C4-2B (cell line): ENCODE measurements at regions not wholly inside any gene's neighbourhood (a gene's known extent, or its start where the extent isn't known, plus 50 kb on each side); places are given as distances from the start of the nearest gene placed in this dataset.

ENCODE experiments used
- CTCF ChIP-seq: fragments of 450-650 bp; conservative IDR thresholded peaks from 2 replicates; pipeline ENCODE4 v1.5.1; 2017; ENCODE audit warnings: mild to moderate bottlenecking
- ZFX ChIP-seq: fragments of 450-650 bp; IDR thresholded peaks from 2 replicates; pipeline ENCODE4 v1.6.1; 2017

GRCh38 chr13:50380905-50381304 is 365.7 kb downstream of the KCNRG start:
- TF ChIP-seq CTCF (no peak), ZFX (no peak)
